Activated naive CD8-positive, alpha-beta T cell treated with anti-CD3 and anti-CD28 coated beads, Interleukin-2, amount 10 ng/mL, durations not matched to agents 7 days and 5 days (primary cell): ENCODE measurements at regions not wholly inside any gene's neighbourhood (a gene's known extent, or its start where the extent isn't known, plus 50 kb on each side); places are given as distances from the start of the nearest gene placed in this dataset.
"Not testable (repeated sequence)": the region's sequence is repeated elsewhere in the genome, so short reads cannot be mapped to it uniquely, and the experiment has no call there.

Source experiments
- ATAC-seq: fragments of 150-1000 bp; cut with Tn5 transposase; one replicate; pipeline ENCODE4 v1.10.0; 2021; ENCODE audit warnings: low read depth, moderate library complexity
- POLR2A ChIA-PET: fragments of 350-600 bp; sonication (Branson Sonifier 250); formaldehyde crosslinking; loops from one replicate; lab custom pipeline; 2021; ENCODE audit warnings: antibody characterized with exemption; lab: Charles Lee
- DNase-seq: peaks from one replicate; pipeline ENCODE4 v3.0.0; 2021
- H3K27ac Mint-ChIP-seq: one replicate; pipeline ENCODE4 v1.8.0; 2022; ENCODE audit warnings: mild to moderate bottlenecking, mixed read lengths
- H3K27me3 Mint-ChIP-seq: one replicate; pipeline ENCODE4 v1.8.0; 2022; ENCODE audit warnings: mild to moderate bottlenecking, moderate library complexity, mixed read lengths
- H3K36me3 Mint-ChIP-seq: one replicate; pipeline ENCODE4 v1.8.0; 2021; ENCODE audit warnings: mild to moderate bottlenecking, mixed read lengths
- H3K4me1 Mint-ChIP-seq: one replicate; pipeline ENCODE4 v1.8.0; 2021; ENCODE audit warnings: mixed read lengths
- H3K4me3 Mint-ChIP-seq: one replicate; pipeline ENCODE4 v1.8.0; 2022; ENCODE audit warnings: mild to moderate bottlenecking, moderate library complexity, mixed read lengths
- H3K9me3 Mint-ChIP-seq: one replicate; pipeline ENCODE4 v1.8.0; 2021; ENCODE audit warnings: mixed read lengths

DNA sequence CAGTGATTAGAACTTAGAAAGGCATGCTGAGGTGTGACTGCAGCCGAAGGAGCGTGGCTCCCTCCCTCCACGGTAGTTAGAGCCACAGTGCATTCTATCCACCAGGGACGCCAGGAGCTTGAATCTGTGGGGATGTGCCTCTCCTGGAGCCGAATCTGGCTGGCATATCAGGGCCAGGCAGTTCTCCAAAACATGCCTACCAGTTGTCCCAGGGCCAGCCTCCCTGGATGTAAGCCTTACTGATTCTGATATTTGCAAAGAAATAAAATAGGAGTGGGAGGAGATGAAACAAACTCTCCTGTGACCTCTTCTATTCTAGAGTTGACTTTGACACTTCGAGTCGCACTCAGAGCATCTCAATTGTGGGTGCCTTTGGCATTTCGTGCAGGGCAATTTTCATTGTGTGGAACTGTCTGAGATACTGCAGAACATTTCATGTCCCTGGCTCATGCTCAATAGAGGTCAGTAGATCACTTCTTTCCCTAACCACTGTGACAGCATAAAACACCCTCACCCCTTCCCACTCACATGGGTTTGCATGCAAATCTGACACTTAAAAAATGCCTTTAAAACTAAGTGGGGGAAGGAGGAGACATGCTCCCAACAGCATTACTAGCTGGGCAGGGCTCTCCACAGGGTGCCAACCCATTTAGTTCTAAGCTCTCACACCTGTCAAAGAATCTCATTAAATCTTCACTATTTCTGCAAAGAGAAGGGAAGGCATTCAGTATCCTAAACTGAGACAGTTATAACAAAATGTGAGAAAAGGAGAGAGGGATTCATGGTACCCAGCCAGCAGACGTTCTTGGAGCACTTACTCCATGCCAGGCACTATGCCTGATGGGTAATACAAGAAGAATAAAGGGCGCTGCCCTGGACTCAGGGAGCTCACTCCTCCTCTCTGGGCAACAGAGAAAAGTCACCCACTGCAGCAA, 378.9 kb downstream of the PREX1 start:
- Mint-ChIP-seq H3K36me3 (no peaks in the 10 kb centered on the region), H3K27me3 (no peaks in the 10 kb centered on the region), H3K4me1 (no peaks in the 10 kb centered on the region), H3K27ac (no peak overlapping the region), H3K4me3 (no peak overlapping the region), H3K9me3 (peaks cover 4% of the 10 kb centered on the region)
- ATAC-seq, result no peak
- no peak for DNase-seq
- POLR2A ChIA-PET, result no interaction called here

DNA sequence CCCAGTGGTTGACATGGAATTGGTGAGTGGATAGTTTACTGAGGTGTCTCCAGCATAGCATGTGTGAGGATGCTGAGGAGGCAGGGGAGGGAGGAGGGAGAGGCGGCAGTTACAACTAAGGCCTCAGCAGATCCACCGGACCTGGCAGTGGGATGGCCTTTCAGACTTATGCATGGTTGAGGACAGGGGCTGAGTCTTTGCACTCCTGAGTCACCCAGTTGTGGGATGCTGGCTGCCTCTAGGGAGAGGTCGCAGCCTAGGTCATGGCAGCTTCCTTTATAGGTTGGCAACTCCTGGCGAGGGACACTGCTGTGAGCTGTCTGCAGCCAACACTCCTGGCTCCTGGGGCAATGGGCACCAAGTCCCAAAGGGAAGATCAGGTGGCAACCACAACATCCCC, 380.3 kb downstream of the PREX1 start:
- Mint-ChIP-seq H3K27ac (no peak overlapping the region), H3K4me3 (no peak overlapping the region), H3K27me3 (no peaks in the 10 kb centered on the region), H3K9me3 (peaks cover 4% of the 10 kb centered on the region), H3K36me3 (no peaks in the 10 kb centered on the region), H3K4me1 (no peaks in the 10 kb centered on the region)
- POLR2A ChIA-PET, result no interaction called here
- ATAC-seq (no peak), DNase-seq (no peak)

GRCh38 chr20:48445827-48446226, 382.0 kb downstream of the PREX1 start:
- peaks cover 4% of the 10 kb centered on the region for H3K9me3 Mint-ChIP-seq
- H3K36me3 Mint-ChIP-seq, result no peaks in the 10 kb centered on the region
- H3K4me3 Mint-ChIP-seq, result no peak overlapping the region
- no peak overlapping the region for H3K27ac Mint-ChIP-seq
- no peaks in the 10 kb centered on the region for H3K27me3 Mint-ChIP-seq
- no peak for ATAC-seq
- DNase-seq, result no peak
- H3K4me1 Mint-ChIP-seq, result no peaks in the 10 kb centered on the region
- POLR2A ChIA-PET, result no interaction called here

GRCh38 chr20:48444249-48444648, 383.6 kb downstream of the PREX1 start:
- POLR2A ChIA-PET, result no interaction called here
- ATAC-seq (no peak), DNase-seq (no peak)
- Mint-ChIP-seq H3K27ac (no peak overlapping the region), H3K27me3 (no peaks in the 10 kb centered on the region), H3K4me3 (no peak overlapping the region), H3K9me3 (peaks cover 3% of the 10 kb centered on the region), H3K36me3 (no peaks in the 10 kb centered on the region), H3K4me1 (no peaks in the 10 kb centered on the region)

DNA sequence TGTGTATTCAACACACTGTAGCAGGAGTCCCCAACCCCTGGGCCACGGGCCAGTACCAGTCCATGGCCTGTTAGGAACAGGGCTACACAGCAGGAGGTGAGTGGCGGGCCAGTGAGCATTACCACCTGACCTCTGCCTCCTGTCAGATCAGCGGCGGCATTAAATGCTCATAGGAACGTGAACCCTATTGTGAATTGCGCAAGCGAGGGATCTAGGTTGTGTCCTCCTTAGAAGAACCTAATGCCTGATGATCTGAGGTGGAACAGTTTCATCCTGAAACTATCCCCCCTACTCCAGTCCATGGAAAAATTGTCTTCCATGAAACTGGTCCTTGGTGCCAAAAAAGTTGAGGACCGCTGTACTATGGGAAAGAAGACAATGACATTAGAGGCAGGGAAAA, 386.9 kb downstream of the PREX1 start:
- H3K4me1 Mint-ChIP-seq, result no peaks in the 10 kb centered on the region
- no peaks in the 10 kb centered on the region for H3K27me3 Mint-ChIP-seq
- H3K27ac Mint-ChIP-seq, result no peak overlapping the region
- no peak overlapping the region for H3K4me3 Mint-ChIP-seq
- POLR2A ChIA-PET, result no interaction called here
- ATAC-seq, result no peak
- H3K9me3 Mint-ChIP-seq, result peaks cover 9% of the 10 kb centered on the region
- DNase-seq, result no peak
- H3K36me3 Mint-ChIP-seq, result no peaks in the 10 kb centered on the region

GRCh38 chr20:48440261-48440660, 387.5 kb downstream of the PREX1 start:
- H3K4me3 Mint-ChIP-seq, POLR2A ChIA-PET, H3K27me3 Mint-ChIP-seq, H3K4me1 Mint-ChIP-seq, DNase-seq, ATAC-seq, H3K27ac Mint-ChIP-seq, H3K9me3 Mint-ChIP-seq, H3K36me3 Mint-ChIP-seq: not testable (repeated sequence)

DNA sequence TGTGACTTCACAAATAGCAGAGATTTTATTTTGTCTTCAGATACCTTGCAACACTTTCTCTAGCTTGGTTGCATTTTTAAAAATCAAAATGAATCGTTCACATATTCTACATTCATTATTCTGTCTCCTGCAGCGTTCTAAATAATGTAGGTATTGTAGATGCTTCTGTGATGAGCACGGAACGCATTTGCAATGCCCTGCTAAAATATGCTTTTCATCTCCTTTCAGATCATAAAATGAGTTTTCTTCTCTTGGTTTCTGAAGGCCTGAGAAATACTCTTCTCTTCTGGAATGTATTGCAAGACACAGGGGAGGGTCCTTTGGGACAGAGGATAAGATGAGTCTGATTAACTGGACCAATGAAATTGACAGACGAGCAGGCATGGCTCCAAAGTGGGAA, 390.7 kb downstream of the PREX1 start:
- Mint-ChIP-seq H3K27ac (no peak overlapping the region), H3K4me3 (no peak overlapping the region), H3K4me1 (no peaks in the 10 kb centered on the region), H3K36me3 (no peaks in the 10 kb centered on the region), H3K27me3 (no peaks in the 10 kb centered on the region), H3K9me3 (peaks cover 10% of the 10 kb centered on the region)
- no peak for ATAC-seq
- DNase-seq, result no peak
- POLR2A ChIA-PET, result no interaction called here

- not testable (repeated sequence) for DNase-seq
Observed at GRCh38 chr20:48436609-48437008, 391.2 kb downstream of the PREX1 start.

DNA sequence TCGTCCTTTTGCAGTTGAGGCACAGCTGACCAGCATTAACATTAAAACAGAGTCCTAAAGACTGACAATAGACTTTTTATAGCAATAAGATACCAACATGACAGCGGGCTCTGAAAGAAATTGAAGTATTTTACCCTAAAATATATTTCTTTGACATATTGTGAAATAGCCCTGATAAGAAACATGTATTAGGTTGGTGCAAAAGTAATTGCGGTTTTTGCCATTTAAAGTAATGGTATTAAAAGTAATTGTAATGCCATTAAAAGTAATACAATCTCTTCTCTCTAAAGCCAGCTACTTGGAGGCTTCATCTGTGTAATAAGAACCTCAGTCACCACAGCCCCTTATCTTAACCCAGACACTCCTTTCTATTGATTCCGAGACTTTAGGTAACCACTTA, 394.6 kb downstream of the PREX1 start:
- H3K9me3 Mint-ChIP-seq, result peaks cover 13% of the 10 kb centered on the region
- ATAC-seq, result no peak
- H3K27ac Mint-ChIP-seq, result no peak overlapping the region

More at GRCh38 chr20:48436609-48437008, 391.2 kb downstream of the PREX1 start:
- H3K27me3 Mint-ChIP-seq, H3K4me1 Mint-ChIP-seq, H3K27ac Mint-ChIP-seq, H3K4me3 Mint-ChIP-seq, ATAC-seq, POLR2A ChIA-PET, H3K36me3 Mint-ChIP-seq: not testable (repeated sequence)
- H3K9me3 Mint-ChIP-seq, result peaks cover 12% of the 10 kb centered on the region

GRCh38 chr20:48432494-48432832, 395.3 kb downstream of the PREX1 start:
- Mint-ChIP-seq H3K27me3 (no peaks in the 10 kb centered on the region), H3K27ac (no peak overlapping the region)
- POLR2A ChIA-PET, result no interaction called here

More for the DNA sequence above, 394.6 kb downstream of the PREX1 start:
- no peak for DNase-seq
- H3K4me3 Mint-ChIP-seq, result no peak overlapping the region
- no peaks in the 10 kb centered on the region for H3K36me3 Mint-ChIP-seq
- no peaks in the 10 kb centered on the region for H3K27me3 Mint-ChIP-seq
- POLR2A ChIA-PET, result no interaction called here
- H3K4me1 Mint-ChIP-seq, result peaks cover 9% of the 10 kb centered on the region

DNA sequence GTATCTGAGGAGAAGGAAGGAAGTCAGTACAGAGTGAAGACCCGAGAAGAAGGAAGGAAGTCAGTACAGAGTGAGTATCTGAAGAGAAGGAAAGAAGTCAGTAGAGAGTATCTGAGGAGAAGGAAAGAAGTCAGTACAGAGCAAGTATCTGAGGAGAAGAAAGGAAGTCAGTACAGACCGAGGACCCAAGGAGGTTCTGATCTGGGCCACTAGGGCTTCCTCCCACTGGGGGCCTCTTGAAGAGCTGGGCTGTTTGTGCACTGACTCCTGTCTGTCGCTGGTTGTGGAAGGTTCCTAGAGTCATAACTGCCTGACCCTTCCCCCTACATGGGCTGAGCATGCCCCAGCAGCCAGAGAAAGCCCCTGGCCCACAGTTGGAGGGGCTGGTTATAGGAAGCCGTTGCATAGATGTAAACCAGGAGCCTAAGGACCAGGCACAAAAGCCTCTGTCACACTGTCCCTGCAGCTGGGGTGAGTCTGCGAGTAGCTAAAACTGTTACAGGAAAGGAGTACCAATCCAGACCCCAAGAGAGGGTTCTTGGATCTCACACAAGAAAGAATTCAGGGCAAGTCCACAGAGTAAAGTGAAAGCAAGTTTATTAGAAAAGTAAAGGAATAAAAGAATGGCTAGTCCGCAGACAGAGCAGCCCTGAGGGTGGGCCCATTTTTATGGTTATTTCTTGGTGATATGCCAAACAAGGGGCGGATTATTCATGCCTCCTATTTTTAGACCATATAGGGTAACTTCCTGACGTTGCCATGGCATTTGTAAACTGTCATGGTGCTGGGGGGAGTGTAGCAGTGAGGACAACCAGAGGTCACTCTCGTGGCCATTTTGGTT, 395.9 kb downstream of the PREX1 start:
- Mint-ChIP-seq H3K9me3 (peaks cover 12% of the 10 kb centered on the region), H3K4me3 (no peak overlapping the region), H3K27ac (no peak overlapping the region), H3K27me3 (no peaks in the 10 kb centered on the region), H3K36me3 (no peaks in the 10 kb centered on the region), H3K4me1 (peaks cover 9% of the 10 kb centered on the region)
- POLR2A ChIA-PET, result no interaction called here
- DNase-seq, result no peak
- no peak for ATAC-seq

More at GRCh38 chr20:48432494-48432832, 395.3 kb downstream of the PREX1 start:
- ATAC-seq, result no peak
- Mint-ChIP-seq H3K9me3 (peaks cover 12% of the 10 kb centered on the region), H3K36me3 (no peaks in the 10 kb centered on the region), H3K4me3 (no peak overlapping the region), H3K4me1 (peaks cover 9% of the 10 kb centered on the region)
- DNase-seq, result no peak

DNA sequence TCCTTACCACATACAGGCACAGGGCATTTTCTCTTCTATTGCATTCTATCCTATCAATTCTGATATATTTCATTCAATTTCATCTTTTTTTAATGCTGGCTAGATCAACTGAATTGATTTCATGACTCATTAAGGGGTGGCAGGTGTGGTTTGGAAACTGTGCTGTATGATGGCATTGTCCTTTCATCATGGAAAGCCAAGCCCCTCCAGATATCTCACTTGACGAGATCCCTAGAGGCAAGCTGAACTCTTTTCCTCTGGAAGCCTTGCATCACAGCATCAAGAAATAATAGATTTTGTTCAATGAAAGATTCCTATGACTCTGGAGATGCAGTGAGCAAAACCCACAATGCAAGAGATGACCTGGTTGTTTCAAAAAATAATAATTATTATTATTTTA, 401.2 kb downstream of the PREX1 start:
- H3K36me3 Mint-ChIP-seq, result no peaks in the 10 kb centered on the region
- ATAC-seq (no peak), DNase-seq (no peak)
- no peak overlapping the region for H3K27ac Mint-ChIP-seq
- peaks cover 7% of the 10 kb centered on the region for H3K4me1 Mint-ChIP-seq
- H3K9me3 Mint-ChIP-seq, result peaks cover 6% of the 10 kb centered on the region
- H3K27me3 Mint-ChIP-seq, result no peaks in the 10 kb centered on the region
- H3K4me3 Mint-ChIP-seq, result no peak overlapping the region
- POLR2A ChIA-PET, result no interaction called here

GRCh38 chr20:48425817-48426612, 401.8 kb downstream of the PREX1 start:
- Mint-ChIP-seq H3K9me3 (peaks cover 3% of the 10 kb centered on the region), H3K4me1 (peaks cover 3% of the 10 kb centered on the region), H3K27ac (no peak overlapping the region), H3K36me3 (no peaks in the 10 kb centered on the region), H3K4me3 (no peak overlapping the region), H3K27me3 (no peaks in the 10 kb centered on the region)
- DNase-seq, result no peak
- ATAC-seq, result no peak
- POLR2A ChIA-PET, result no interaction called here
